Fibroblast of peridontal ligament (primary cell): ENCODE measurements at regions not wholly inside any gene's neighbourhood (a gene's known extent, or its start where the extent isn't known, plus 50 kb on each side); places are given as distances from the start of the nearest gene placed in this dataset.

Source experiments
- DNase-seq: peaks from one replicate; pipeline ENCODE4 v3.0.0-alpha.2; 2010; ENCODE audit errors: extremely low read depth

- DNase-seq, result no peak
Observed at GRCh38 chr2:198232281-198232680, 427.9 kb downstream of the PLCL1 start.

GRCh38 chr2:198231562-198231961, 427.2 kb downstream of the PLCL1 start:
- no peak for DNase-seq

GRCh38 chr2:198220763-198221610, 416.6 kb downstream of the PLCL1 start:
- no peak for DNase-seq

GRCh38 chr2:198219292-198219691, 414.9 kb downstream of the PLCL1 start:
- DNase-seq, result no peak

- peak; percentile 24 for DNase-seq
Observed at GRCh38 chr2:198214114-198214596, 409.8 kb downstream of the PLCL1 start.

GRCh38 chr2:198213253-198213652, 408.9 kb downstream of the PLCL1 start:
- DNase-seq, result no peak

GRCh38 chr2:198211706-198212105, 407.3 kb downstream of the PLCL1 start:
- DNase-seq, result no peak

- peak; percentile 14 for DNase-seq
Observed at GRCh38 chr2:198203336-198204069, 399.1 kb downstream of the PLCL1 start.
